ENCODE measurements at regions not wholly inside any gene's neighbourhood (a gene's known extent, or its start where the extent isn't known, plus 50 kb on each side); places are given as distances from the start of the nearest gene placed in this dataset.

DNA sequence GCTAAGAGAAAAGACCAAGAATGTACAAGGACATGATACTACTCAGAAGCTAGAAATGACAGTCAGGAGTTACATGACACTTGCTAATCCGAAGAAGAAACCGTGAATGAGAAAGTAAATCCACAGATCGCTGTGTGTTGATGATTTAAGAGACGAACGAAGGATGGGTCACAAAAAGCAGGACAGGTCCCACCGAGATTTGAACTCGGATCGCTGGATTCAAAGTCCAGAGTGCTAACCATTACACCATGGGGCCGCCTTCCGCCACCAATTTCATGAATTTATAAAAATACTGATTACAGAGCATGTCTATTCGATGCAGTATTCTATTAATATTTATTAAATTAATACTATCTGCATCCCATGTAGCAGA is 54.0 kb upstream of the BTN3A2 start:
- TF ChIP-seq, protein P1, sequence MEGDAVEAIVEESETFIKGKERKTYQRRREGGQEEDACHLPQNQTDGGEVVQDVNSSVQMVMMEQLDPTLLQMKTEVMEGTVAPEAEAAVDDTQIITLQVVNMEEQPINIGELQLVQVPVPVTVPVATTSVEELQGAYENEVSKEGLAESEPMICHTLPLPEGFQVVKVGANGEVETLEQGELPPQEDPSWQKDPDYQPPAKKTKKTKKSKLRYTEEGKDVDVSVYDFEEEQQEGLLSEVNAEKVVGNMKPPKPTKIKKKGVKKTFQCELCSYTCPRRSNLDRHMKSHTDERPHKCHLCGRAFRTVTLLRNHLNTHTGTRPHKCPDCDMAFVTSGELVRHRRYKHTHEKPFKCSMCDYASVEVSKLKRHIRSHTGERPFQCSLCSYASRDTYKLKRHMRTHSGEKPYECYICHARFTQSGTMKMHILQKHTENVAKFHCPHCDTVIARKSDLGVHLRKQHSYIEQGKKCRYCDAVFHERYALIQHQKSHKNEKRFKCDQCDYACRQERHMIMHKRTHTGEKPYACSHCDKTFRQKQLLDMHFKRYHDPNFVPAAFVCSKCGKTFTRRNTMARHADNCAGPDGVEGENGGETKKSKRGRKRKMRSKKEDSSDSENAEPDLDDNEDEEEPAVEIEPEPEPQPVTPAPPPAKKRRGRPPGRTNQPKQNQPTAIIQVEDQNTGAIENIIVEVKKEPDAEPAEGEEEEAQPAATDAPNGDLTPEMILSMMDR (conservative IDR thresholded peaks at IDR 0.05; ENCODE audit: low read length): no peak
- TF ChIP-seq EZH2phosphoT487 (IDR thresholded peaks at IDR 0.05; ENCODE audit: borderline replicate concordance): no peak
